ENCODE measurements at regions not wholly inside any gene's neighbourhood (a gene's known extent, or its start where the extent isn't known, plus 50 kb on each side); places are given as distances from the start of the nearest gene placed in this dataset.

GRCh38 chr1:90579212-90579802 is 137.8 kb downstream of the BARHL2 start:
- peaks cover 0 to 10% (median 8%) of the 10 kb centered on the region in 3 donors for H3K27me3 Mint-ChIP-seq
- H3K4me3 Mint-ChIP-seq = no peak overlapping the region
- no peaks in the 10 kb centered on the region for H3K4me1 Mint-ChIP-seq
- DNase-seq = peak; percentile 30
- H3K27ac Mint-ChIP-seq = no peak overlapping the region
- H3K36me3 Mint-ChIP-seq = no peaks in the 10 kb centered on the region
- no peaks in the 10 kb centered on the region for H3K9me3 Mint-ChIP-seq
- ATAC-seq (ENCODE audit: low read depth in 2 of 2) = peak in 1 of 2 donors; percentile 46

DNA sequence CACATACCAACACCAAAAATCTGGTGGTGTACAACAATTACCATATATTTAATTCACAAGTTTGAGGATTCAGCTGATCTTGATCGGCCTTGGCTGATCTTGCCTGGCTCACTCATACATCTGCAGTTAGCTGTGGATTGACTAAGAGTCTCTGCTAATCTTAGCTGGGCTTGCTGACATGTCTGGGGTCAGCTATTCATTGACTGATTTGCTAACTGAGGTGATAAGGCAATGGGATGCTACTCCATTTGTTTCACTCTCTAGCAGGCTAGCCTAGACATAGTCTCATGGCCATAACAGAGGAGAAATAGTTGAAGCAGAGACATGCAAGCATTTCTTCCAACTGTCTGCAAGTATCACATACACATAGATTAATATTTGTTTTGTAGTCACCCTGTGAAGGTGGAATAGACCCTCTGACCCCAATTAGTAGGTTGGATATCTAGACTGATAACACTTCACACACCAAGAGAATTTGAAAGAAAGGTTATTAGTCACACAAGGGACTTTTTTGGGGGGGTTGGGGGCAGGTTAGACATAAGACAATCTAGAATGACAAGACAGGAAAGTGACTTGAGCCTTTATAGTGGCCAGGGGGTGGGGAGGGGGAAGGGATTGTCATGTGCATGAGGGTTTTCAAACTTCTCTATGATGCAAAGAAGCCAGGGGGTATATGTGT is 142.3 kb downstream of the BARHL2 start:
- H3K4me1 Mint-ChIP-seq = no peaks in the 10 kb centered on the region
- no peak overlapping the region for H3K4me3 Mint-ChIP-seq
- no peak overlapping the region for H3K27ac Mint-ChIP-seq
- DNase-seq (no peak), ATAC-seq (ENCODE audit: low read depth in 2 of 2) (no peak)
- no peaks in the 10 kb centered on the region for H3K36me3 Mint-ChIP-seq
- peaks cover 0 to 3% (median 0%) of the 10 kb centered on the region in 7 donors for H3K9me3 Mint-ChIP-seq
- H3K27me3 Mint-ChIP-seq = peaks cover 14 to 15% (median 14%) of the 10 kb centered on the region in 3 donors

- H3K4me1 Mint-ChIP-seq = no peaks in the 10 kb centered on the region
- H3K27ac Mint-ChIP-seq = peak overlapping the region in 1 of 6 donors; percentile 3
- no peaks in the 10 kb centered on the region for H3K36me3 Mint-ChIP-seq
- peaks cover 14 to 18% (median 15%) of the 10 kb centered on the region in 3 donors for H3K27me3 Mint-ChIP-seq
- ATAC-seq (ENCODE audit: low read depth in 2 of 2) = no peak
- no peak for DNase-seq
- H3K9me3 Mint-ChIP-seq = peaks cover 0 to 3% (median 0%) of the 10 kb centered on the region in 7 donors
- H3K4me3 Mint-ChIP-seq = no peak overlapping the region
Observed at GRCh38 chr1:90573736-90574135, 143.4 kb downstream of the BARHL2 start.

GRCh38 chr1:90572446-90572845 is 144.7 kb downstream of the BARHL2 start:
- no peaks in the 10 kb centered on the region for H3K36me3 Mint-ChIP-seq
- H3K27ac Mint-ChIP-seq = no peak overlapping the region
- H3K9me3 Mint-ChIP-seq = peaks cover 0 to 3% (median 0%) of the 10 kb centered on the region in 7 donors

GRCh38 chr1:90568436-90568835 is 148.7 kb downstream of the BARHL2 start:
- H3K27me3 Mint-ChIP-seq = peaks cover 14 to 22% (median 20%) of the 10 kb centered on the region in 3 donors

More at GRCh38 chr1:90572446-90572845, 144.7 kb downstream of the BARHL2 start:
- H3K4me1 Mint-ChIP-seq = no peaks in the 10 kb centered on the region
- peaks cover 14 to 21% (median 15%) of the 10 kb centered on the region in 3 donors for H3K27me3 Mint-ChIP-seq
- DNase-seq (no peak), ATAC-seq (ENCODE audit: low read depth in 2 of 2) (no peak)
- H3K4me3 Mint-ChIP-seq = no peak overlapping the region

DNA sequence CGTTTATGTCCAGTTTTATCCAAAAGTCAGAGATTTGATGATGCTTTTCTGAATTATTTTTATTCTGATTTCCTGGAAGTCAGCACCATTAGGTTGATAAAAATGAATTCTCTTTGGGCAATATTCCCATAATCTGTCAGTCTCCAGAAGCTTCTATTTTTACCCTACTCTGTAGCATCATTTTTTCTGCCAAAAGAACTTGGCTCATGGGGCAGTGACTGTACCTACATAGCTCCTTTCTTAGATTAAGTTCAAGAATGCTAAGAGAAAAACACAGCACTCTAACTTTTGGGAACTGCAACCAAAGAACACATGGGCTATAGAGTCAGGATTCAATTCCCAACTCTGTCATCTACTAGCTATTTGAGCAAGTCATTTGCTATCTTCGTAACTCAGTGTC is 152.9 kb downstream of the BARHL2 start:
- Mint-ChIP-seq H3K27me3 (peaks cover 9 to 25% (median 10%) of the 10 kb centered on the region in 3 donors), H3K27ac (no peak overlapping the region), H3K4me3 (no peak overlapping the region), H3K36me3 (no peaks in the 10 kb centered on the region), H3K4me1 (no peaks in the 10 kb centered on the region), H3K9me3 (no peaks in the 10 kb centered on the region)
- ATAC-seq (ENCODE audit: low read depth in 2 of 2) (no peak), DNase-seq (no peak)

More at GRCh38 chr1:90568436-90568835, 148.7 kb downstream of the BARHL2 start:
- DNase-seq (no peak), ATAC-seq (ENCODE audit: low read depth in 2 of 2) (no peak)
- Mint-ChIP-seq H3K27ac (peak overlapping the region in 1 of 6 donors; percentile 27), H3K9me3 (peaks cover 0 to 3% (median 0%) of the 10 kb centered on the region in 7 donors), H3K36me3 (no peaks in the 10 kb centered on the region), H3K4me3 (no peak overlapping the region), H3K4me1 (no peaks in the 10 kb centered on the region)

GRCh38 chr1:90562892-90563291 is 154.2 kb downstream of the BARHL2 start:
- Mint-ChIP-seq H3K27me3 (peaks cover 11 to 23% (median 14%) of the 10 kb centered on the region in 3 donors), H3K4me1 (no peaks in the 10 kb centered on the region), H3K27ac (no peak overlapping the region), H3K9me3 (peaks cover 0 to 2% (median 0%) of the 10 kb centered on the region in 7 donors), H3K36me3 (no peaks in the 10 kb centered on the region), H3K4me3 (no peak overlapping the region)
- ATAC-seq (ENCODE audit: low read depth in 2 of 2) = no peak
- DNase-seq = no peak

DNA sequence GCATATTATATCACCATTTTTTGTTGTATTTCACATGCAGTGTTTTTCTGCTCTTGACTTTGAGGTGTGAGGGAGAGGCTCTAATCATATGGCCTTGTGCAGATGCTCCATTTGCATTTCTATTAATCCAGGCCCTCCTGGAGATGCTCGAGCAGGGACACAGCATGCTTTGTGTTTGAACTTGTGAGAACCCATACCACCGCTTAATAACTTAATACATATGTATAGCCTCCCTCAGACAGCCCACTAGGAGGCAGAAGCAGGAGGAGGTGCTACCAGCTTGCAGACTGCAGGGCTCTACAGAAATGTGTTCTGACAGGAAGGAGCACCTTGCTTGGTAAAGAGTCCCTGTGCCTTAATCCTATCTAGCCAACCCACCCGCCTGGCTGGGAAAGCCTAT is 155.2 kb downstream of the BARHL2 start:
- peak overlapping the region in 1 of 8 donors; percentile 28 for H3K4me3 Mint-ChIP-seq
- H3K4me1 Mint-ChIP-seq = no peaks in the 10 kb centered on the region
- peaks cover 0 to 2% (median 0%) of the 10 kb centered on the region in 7 donors for H3K9me3 Mint-ChIP-seq
- ATAC-seq (ENCODE audit: low read depth in 2 of 2) (no peak), DNase-seq (no peak)
- H3K27me3 Mint-ChIP-seq = peaks cover 15 to 23% (median 19%) of the 10 kb centered on the region in 3 donors
- H3K27ac Mint-ChIP-seq = no peak overlapping the region
- H3K36me3 Mint-ChIP-seq = no peaks in the 10 kb centered on the region

- H3K36me3 Mint-ChIP-seq = no peaks in the 10 kb centered on the region
- no peak overlapping the region for H3K4me3 Mint-ChIP-seq
- H3K27me3 Mint-ChIP-seq = peaks cover 15 to 23% (median 19%) of the 10 kb centered on the region in 3 donors
- H3K9me3 Mint-ChIP-seq = peaks cover 0 to 4% (median 0%) of the 10 kb centered on the region in 7 donors
- peak overlapping the region in 1 of 6 donors; percentile 22 for H3K27ac Mint-ChIP-seq
- DNase-seq (no peak), ATAC-seq (ENCODE audit: low read depth in 2 of 2) (no peak)
- H3K4me1 Mint-ChIP-seq = no peaks in the 10 kb centered on the region
Observed at GRCh38 chr1:90561103-90561783, 155.9 kb downstream of the BARHL2 start.

GRCh38 chr1:90558754-90559378 is 158.2 kb downstream of the BARHL2 start:
- peaks cover 0 to 4% (median 0%) of the 10 kb centered on the region in 7 donors for H3K9me3 Mint-ChIP-seq
- H3K27me3 Mint-ChIP-seq = peaks cover 8 to 19% (median 17%) of the 10 kb centered on the region in 3 donors
- no peaks in the 10 kb centered on the region for H3K4me1 Mint-ChIP-seq
- H3K4me3 Mint-ChIP-seq = no peak overlapping the region
- DNase-seq (no peak), ATAC-seq (ENCODE audit: low read depth in 2 of 2) (no peak)
- no peaks in the 10 kb centered on the region for H3K36me3 Mint-ChIP-seq
- H3K27ac Mint-ChIP-seq = no peak overlapping the region

DNA sequence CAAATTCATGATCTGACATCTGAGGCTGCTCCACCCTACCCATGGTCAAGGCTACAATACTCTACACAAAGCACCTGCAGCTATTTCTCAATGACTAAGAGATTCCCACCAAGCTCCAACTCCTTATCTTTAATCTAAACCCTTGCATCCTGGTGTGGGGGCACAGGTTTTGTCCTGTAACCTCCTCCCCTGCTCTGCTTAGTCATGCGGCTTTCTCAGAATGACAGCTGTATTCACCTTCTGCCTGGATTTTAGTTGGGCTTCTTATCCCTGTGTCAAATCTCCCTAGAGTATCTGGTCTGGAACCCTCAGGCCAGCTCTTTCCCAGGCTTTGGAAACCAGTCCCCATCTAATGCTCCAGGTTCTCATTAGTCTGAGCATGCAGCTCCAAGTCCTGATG is 159.0 kb downstream of the BARHL2 start:
- H3K9me3 Mint-ChIP-seq = peaks cover 0 to 4% (median 0%) of the 10 kb centered on the region in 7 donors
- H3K4me3 Mint-ChIP-seq = no peak overlapping the region
- no peaks in the 10 kb centered on the region for H3K4me1 Mint-ChIP-seq
- H3K36me3 Mint-ChIP-seq = no peaks in the 10 kb centered on the region
- DNase-seq = no peak
- no peak for ATAC-seq (ENCODE audit: low read depth in 2 of 2)
- H3K27ac Mint-ChIP-seq = peak overlapping the region in 1 of 6 donors; percentile 50
- peaks cover 10 to 19% (median 17%) of the 10 kb centered on the region in 3 donors for H3K27me3 Mint-ChIP-seq

GRCh38 chr1:90557706-90558105 is 159.4 kb downstream of the BARHL2 start:
- no peaks in the 10 kb centered on the region for H3K36me3 Mint-ChIP-seq
- DNase-seq (no peak), ATAC-seq (ENCODE audit: low read depth in 2 of 2) (no peak)
- no peak overlapping the region for H3K4me3 Mint-ChIP-seq
- H3K27me3 Mint-ChIP-seq = peaks cover 10 to 19% (median 17%) of the 10 kb centered on the region in 3 donors
- H3K27ac Mint-ChIP-seq = no peak overlapping the region
- no peaks in the 10 kb centered on the region for H3K4me1 Mint-ChIP-seq
- H3K9me3 Mint-ChIP-seq = peaks cover 0 to 4% (median 0%) of the 10 kb centered on the region in 7 donors

All from naive B cell (primary cell).